ENCODE measurements at regions not wholly inside any gene's neighbourhood (a gene's known extent, or its start where the extent isn't known, plus 50 kb on each side); places are given as distances from the start of the nearest gene placed in this dataset.

- TF ChIP-seq CTCF (IDR thresholded peaks at IDR 0.05) (no peak), POLR2A (IDR thresholded peaks at IDR 0.05) (no peak)
Observed at GRCh38 chr2:133676392-133677130, 108.3 kb upstream of the NCKAP5 start.
